ENCODE measurements at regions not wholly inside any gene's neighbourhood (a gene's known extent, or its start where the extent isn't known, plus 50 kb on each side); places are given as distances from the start of the nearest gene placed in this dataset.

DNA sequence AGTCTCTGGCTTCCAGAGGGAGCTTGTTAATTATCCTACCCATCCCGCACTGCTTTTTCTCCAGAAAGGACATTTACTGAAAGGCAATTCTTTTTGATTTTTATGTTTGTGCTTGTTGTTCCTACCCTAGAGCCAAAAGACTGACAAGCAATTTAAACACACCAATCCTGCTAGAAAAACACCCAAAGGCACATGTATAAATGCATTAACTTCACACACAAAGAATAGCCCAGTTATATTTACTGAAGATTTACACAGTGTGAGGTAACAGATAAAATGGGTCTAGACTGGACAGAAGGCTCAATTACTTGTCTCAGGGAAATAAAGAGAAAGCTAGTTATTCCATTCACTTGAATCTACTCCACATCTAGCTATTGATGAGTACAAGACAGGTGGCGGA is 61.2 kb upstream of the NOCT start:
- Histone ChIP-seq H3K27ac (ENCODE audit: low read length) (no peak overlapping the region), H3K9me3 (ENCODE audit: low read length) (no peaks in the 10 kb centered on the region), H3K4me1 (ENCODE audit: low read length) (no peaks in the 10 kb centered on the region), H3K9ac (ENCODE audit: low read length) (no peak overlapping the region), H3K79me2 (ENCODE audit: low read length) (no peaks in the 10 kb centered on the region), H3K4me3 (ENCODE audit: low read length) (no peak overlapping the region), H4K20me1 (ENCODE audit: insufficient read depth, low read depth, low read length) (no peaks in the 10 kb centered on the region), H3K9me2 (replicated peaks; ENCODE audit: insufficient read depth, low read length) (no peaks in the 10 kb centered on the region), H3K27me3 (ENCODE audit: low read length) (no peaks in the 10 kb centered on the region), H3K4me2 (ENCODE audit: low read depth, low read length, poor library complexity, severe bottlenecking) (no peak overlapping the region), H2AFZ (ENCODE audit: low read length) (no peak overlapping the region), H3K36me3 (ENCODE audit: insufficient read depth, low read length) (no peaks in the 10 kb centered on the region)
- DNase-seq, result no peak

DNA sequence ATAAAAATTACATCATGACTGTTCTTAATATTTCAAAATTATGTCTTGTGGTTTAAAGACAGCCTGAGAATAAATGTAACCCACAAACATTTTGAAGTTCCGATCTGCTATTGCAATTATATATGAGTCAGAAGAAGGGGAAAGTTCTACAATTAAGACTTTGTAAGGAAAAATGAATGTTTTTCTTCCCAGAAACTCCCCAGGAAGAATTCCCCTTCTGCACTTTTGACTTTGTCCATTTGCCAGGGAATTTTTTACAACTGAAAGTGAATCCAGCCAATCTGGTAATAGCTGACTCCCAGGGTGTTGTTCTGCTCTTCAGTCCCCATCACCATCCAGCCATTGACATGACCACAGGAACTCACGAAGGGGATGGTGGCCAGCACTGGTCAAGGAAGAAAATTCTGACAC is 61.6 kb upstream of the NOCT start:
- H3K4me3 ChIP-seq (ENCODE audit: low read length), result no peak overlapping the region
- H3K79me2 ChIP-seq (ENCODE audit: low read length), result no peaks in the 10 kb centered on the region
- DNase-seq, result no peak
- H3K9me2 ChIP-seq (replicated peaks; ENCODE audit: insufficient read depth, low read length), result no peaks in the 10 kb centered on the region
- no peak overlapping the region for H2AFZ ChIP-seq (ENCODE audit: low read length)
- no peaks in the 10 kb centered on the region for H4K20me1 ChIP-seq (ENCODE audit: insufficient read depth, low read depth, low read length)
- H3K9ac ChIP-seq (ENCODE audit: low read length), result no peak overlapping the region
- no peaks in the 10 kb centered on the region for H3K4me1 ChIP-seq (ENCODE audit: low read length)
- no peaks in the 10 kb centered on the region for H3K27me3 ChIP-seq (ENCODE audit: low read length)
- no peaks in the 10 kb centered on the region for H3K36me3 ChIP-seq (ENCODE audit: insufficient read depth, low read length)
- no peaks in the 10 kb centered on the region for H3K9me3 ChIP-seq (ENCODE audit: low read length)
- no peak overlapping the region for H3K4me2 ChIP-seq (ENCODE audit: low read depth, low read length, poor library complexity, severe bottlenecking)
- no peak overlapping the region for H3K27ac ChIP-seq (ENCODE audit: low read length)

DNA sequence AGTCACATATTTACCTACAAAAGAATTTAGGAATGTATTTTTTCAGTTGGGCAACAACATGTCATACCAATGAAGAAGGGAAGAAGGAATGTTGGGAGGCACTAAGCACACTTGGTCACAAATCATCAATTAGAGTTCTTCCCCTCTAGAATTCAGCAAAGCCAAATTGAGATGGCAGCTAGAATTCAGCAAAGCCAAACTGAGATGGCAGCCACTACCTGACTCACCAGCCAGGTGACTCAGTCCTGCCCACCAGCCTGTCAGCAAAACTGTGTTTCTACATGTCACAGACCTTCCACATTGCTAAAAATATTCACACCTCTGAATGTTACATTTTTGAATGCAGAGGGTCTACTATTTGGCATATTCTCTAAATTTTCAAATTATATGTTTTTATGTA is 63.2 kb upstream of the NOCT start:
- no peak overlapping the region for H2AFZ ChIP-seq (ENCODE audit: low read length)
- no peak overlapping the region for H3K4me3 ChIP-seq (ENCODE audit: low read length)
- no peaks in the 10 kb centered on the region for H3K27me3 ChIP-seq (ENCODE audit: low read length)
- H3K79me2 ChIP-seq (ENCODE audit: low read length), result no peaks in the 10 kb centered on the region
- H3K9ac ChIP-seq (ENCODE audit: low read length), result no peak overlapping the region
- H3K27ac ChIP-seq (ENCODE audit: low read length), result no peak overlapping the region
- no peaks in the 10 kb centered on the region for H3K9me2 ChIP-seq (replicated peaks; ENCODE audit: insufficient read depth, low read length)
- no peak for DNase-seq
- H3K36me3 ChIP-seq (ENCODE audit: insufficient read depth, low read length), result no peaks in the 10 kb centered on the region
- H3K9me3 ChIP-seq (ENCODE audit: low read length), result no peaks in the 10 kb centered on the region
- no peaks in the 10 kb centered on the region for H3K4me1 ChIP-seq (ENCODE audit: low read length)
- H4K20me1 ChIP-seq (ENCODE audit: insufficient read depth, low read depth, low read length), result no peaks in the 10 kb centered on the region
- no peak overlapping the region for H3K4me2 ChIP-seq (ENCODE audit: low read depth, low read length, poor library complexity, severe bottlenecking)

DNA sequence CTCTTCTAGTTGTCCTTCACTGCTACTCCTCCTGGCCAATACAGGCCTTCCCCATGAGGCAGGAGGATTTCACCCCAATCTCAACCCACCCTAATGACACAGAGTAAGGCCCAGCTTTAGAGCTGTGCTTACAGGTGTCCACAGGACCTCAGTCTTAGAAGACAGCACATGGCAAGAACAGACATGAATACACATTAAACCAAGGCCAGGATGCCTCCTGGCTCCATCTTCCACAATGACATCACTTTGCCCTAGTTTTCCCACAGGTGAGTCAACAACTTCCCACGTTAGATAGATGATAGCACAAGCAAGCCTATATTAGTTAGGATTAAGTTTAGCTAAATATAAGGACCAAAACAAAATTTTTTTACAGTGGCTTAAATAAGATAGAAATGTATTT is 63.8 kb upstream of the NOCT start:
- H3K4me3 ChIP-seq (ENCODE audit: low read length), result no peak overlapping the region
- no peaks in the 10 kb centered on the region for H3K9me2 ChIP-seq (replicated peaks; ENCODE audit: insufficient read depth, low read length)
- H3K27me3 ChIP-seq (ENCODE audit: low read length), result no peaks in the 10 kb centered on the region
- H3K79me2 ChIP-seq (ENCODE audit: low read length), result no peaks in the 10 kb centered on the region
- H2AFZ ChIP-seq (ENCODE audit: low read length), result no peak overlapping the region
- no peak overlapping the region for H3K4me2 ChIP-seq (ENCODE audit: low read depth, low read length, poor library complexity, severe bottlenecking)
- H4K20me1 ChIP-seq (ENCODE audit: insufficient read depth, low read depth, low read length), result no peaks in the 10 kb centered on the region
- H3K4me1 ChIP-seq (ENCODE audit: low read length), result no peaks in the 10 kb centered on the region
- no peaks in the 10 kb centered on the region for H3K9me3 ChIP-seq (ENCODE audit: low read length)
- DNase-seq, result no peak
- no peaks in the 10 kb centered on the region for H3K36me3 ChIP-seq (ENCODE audit: insufficient read depth, low read length)
- no peak overlapping the region for H3K27ac ChIP-seq (ENCODE audit: low read length)
- no peak overlapping the region for H3K9ac ChIP-seq (ENCODE audit: low read length)

DNA sequence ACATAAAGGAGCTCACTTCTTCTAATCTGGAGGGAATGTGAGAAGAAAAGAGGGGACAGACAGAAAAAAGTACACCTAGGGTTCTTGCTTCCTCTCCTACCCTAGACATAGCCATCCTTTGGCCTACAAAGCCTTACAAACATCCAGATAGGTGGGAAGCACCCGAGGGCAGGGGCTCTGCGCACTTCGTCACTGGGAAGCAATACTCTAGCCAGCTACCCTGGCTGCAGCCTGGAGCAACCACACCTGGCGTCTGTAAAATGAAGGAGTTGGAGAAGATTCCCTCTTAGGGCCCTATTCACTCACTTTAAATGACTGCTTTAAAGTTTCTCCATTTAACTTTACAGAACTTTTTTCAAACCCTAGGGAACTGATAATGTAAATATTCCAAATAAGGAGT is 65.7 kb upstream of the NOCT start:
- Histone ChIP-seq H3K27ac (ENCODE audit: low read length) (no peak overlapping the region), H3K79me2 (ENCODE audit: low read length) (no peaks in the 10 kb centered on the region), H3K4me2 (ENCODE audit: low read depth, low read length, poor library complexity, severe bottlenecking) (no peak overlapping the region), H3K9me2 (replicated peaks; ENCODE audit: insufficient read depth, low read length) (no peaks in the 10 kb centered on the region), H3K9ac (ENCODE audit: low read length) (no peak overlapping the region), H2AFZ (ENCODE audit: low read length) (no peak overlapping the region), H3K4me1 (ENCODE audit: low read length) (no peaks in the 10 kb centered on the region), H3K4me3 (ENCODE audit: low read length) (no peak overlapping the region), H3K36me3 (ENCODE audit: insufficient read depth, low read length) (no peaks in the 10 kb centered on the region), H4K20me1 (ENCODE audit: insufficient read depth, low read depth, low read length) (no peaks in the 10 kb centered on the region), H3K9me3 (ENCODE audit: low read length) (no peaks in the 10 kb centered on the region), H3K27me3 (ENCODE audit: low read length) (no peaks in the 10 kb centered on the region)
- no peak for DNase-seq

DNA sequence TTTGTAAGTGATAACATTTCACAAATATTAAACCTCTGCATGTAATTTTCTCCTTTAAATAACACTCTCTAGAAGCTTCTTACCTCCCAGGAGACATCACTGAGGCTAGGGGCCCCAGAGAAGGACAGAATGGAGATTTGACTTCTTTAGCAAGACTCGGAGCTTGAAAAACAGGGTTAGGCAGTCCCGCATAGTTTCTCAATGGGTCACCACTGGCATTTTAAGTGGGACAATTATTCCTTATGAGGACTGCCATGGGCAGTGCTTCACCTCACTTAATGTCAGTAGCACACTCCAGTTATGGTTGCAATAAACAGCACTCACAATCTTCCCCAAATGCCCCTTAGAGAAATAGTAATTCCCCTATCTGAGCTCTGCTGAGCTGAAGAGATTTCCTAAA is 66.7 kb upstream of the NOCT start:
- no peak overlapping the region for H2AFZ ChIP-seq (ENCODE audit: low read length)
- no peak overlapping the region for H3K27ac ChIP-seq (ENCODE audit: low read length)
- no peaks in the 10 kb centered on the region for H3K4me1 ChIP-seq (ENCODE audit: low read length)
- H3K9ac ChIP-seq (ENCODE audit: low read length), result no peak overlapping the region
- no peaks in the 10 kb centered on the region for H3K36me3 ChIP-seq (ENCODE audit: insufficient read depth, low read length)
- no peaks in the 10 kb centered on the region for H3K9me2 ChIP-seq (replicated peaks; ENCODE audit: insufficient read depth, low read length)
- no peaks in the 10 kb centered on the region for H3K27me3 ChIP-seq (ENCODE audit: low read length)
- H3K4me2 ChIP-seq (ENCODE audit: low read depth, low read length, poor library complexity, severe bottlenecking), result no peak overlapping the region
- H3K9me3 ChIP-seq (ENCODE audit: low read length), result no peaks in the 10 kb centered on the region
- DNase-seq, result no peak
- no peaks in the 10 kb centered on the region for H3K79me2 ChIP-seq (ENCODE audit: low read length)
- no peaks in the 10 kb centered on the region for H4K20me1 ChIP-seq (ENCODE audit: insufficient read depth, low read depth, low read length)
- H3K4me3 ChIP-seq (ENCODE audit: low read length), result no peak overlapping the region

DNA sequence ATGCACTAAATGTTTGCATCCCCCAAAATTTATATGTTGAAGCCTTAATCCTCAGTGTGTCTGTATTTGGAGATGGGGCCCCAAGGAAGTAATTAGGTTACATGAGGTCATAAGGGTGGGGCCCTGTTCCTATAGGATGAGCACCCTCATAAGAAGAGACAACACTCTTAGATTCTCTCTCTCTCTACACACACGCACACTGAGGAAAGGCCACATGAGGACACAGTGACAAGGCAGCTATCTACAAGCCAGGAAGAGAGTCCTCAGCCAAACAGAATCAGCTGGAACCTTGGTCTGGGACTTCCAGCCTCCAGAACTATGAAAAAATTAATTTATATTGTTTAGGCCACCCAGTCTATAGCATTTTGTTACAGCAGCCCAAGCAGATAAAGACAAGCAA is 69.3 kb upstream of the NOCT start:
- no peaks in the 10 kb centered on the region for H3K36me3 ChIP-seq (ENCODE audit: insufficient read depth, low read length)
- H3K27me3 ChIP-seq (ENCODE audit: low read length), result no peaks in the 10 kb centered on the region
- H3K9ac ChIP-seq (ENCODE audit: low read length), result no peak overlapping the region
- H3K4me1 ChIP-seq (ENCODE audit: low read length), result no peaks in the 10 kb centered on the region
- H3K9me2 ChIP-seq (replicated peaks; ENCODE audit: insufficient read depth, low read length), result no peaks in the 10 kb centered on the region
- no peak for DNase-seq
- no peak overlapping the region for H3K4me2 ChIP-seq (ENCODE audit: low read depth, low read length, poor library complexity, severe bottlenecking)
- no peak overlapping the region for H3K27ac ChIP-seq (ENCODE audit: low read length)
- no peaks in the 10 kb centered on the region for H3K79me2 ChIP-seq (ENCODE audit: low read length)
- no peak overlapping the region for H2AFZ ChIP-seq (ENCODE audit: low read length)
- no peaks in the 10 kb centered on the region for H3K9me3 ChIP-seq (ENCODE audit: low read length)
- H4K20me1 ChIP-seq (ENCODE audit: insufficient read depth, low read depth, low read length), result no peaks in the 10 kb centered on the region
- H3K4me3 ChIP-seq (ENCODE audit: low read length), result no peak overlapping the region

DNA sequence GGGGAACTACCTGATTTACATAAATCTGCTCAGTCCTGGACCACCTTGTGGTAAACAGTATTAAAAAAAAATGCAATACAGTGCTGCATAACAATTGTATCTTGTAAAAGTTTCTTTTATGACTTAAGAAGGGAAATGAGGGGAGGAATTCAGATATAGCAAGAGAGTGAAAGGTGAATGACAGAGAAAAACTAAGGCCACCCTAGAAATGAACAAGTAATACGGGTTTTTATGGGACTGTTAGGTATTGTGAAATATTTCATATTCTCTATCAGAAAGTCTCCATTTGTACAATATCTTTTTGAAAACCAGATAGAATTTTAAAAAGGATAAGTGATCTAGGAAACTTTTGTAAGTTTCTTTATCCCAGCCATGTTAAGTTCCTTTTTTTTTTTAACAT is 69.7 kb upstream of the NOCT start:
- Histone ChIP-seq H3K9me3 (ENCODE audit: low read length) (no peaks in the 10 kb centered on the region), H3K36me3 (ENCODE audit: insufficient read depth, low read length) (no peaks in the 10 kb centered on the region), H3K4me1 (ENCODE audit: low read length) (no peaks in the 10 kb centered on the region), H3K27me3 (ENCODE audit: low read length) (no peaks in the 10 kb centered on the region), H3K9ac (ENCODE audit: low read length) (no peak overlapping the region), H3K9me2 (replicated peaks; ENCODE audit: insufficient read depth, low read length) (no peaks in the 10 kb centered on the region), H3K79me2 (ENCODE audit: low read length) (no peaks in the 10 kb centered on the region), H3K27ac (ENCODE audit: low read length) (no peak overlapping the region), H2AFZ (ENCODE audit: low read length) (no peak overlapping the region), H3K4me3 (ENCODE audit: low read length) (no peak overlapping the region), H3K4me2 (ENCODE audit: low read depth, low read length, poor library complexity, severe bottlenecking) (no peak overlapping the region), H4K20me1 (ENCODE audit: insufficient read depth, low read depth, low read length) (no peaks in the 10 kb centered on the region)
- no peak for DNase-seq

DNA sequence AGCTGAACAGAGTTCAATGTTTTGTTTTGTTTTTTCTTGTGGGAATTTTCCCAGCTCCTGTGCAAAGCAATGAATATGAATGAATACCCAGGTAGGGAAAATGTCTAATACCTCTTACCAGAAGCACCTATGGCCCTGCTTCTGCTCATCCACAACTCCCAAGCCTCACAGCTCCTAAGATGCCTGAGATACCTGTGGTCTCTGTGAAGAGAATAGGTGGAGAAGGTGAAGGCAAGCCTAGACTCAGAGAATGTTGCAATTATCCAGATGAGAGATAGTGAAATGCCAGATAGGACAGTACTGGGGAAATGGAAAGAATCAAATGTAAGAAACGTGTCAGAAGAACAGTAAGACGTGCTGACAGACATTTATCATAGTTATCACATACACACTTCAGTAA is 70.2 kb upstream of the NOCT start:
- Histone ChIP-seq H4K20me1 (ENCODE audit: insufficient read depth, low read depth, low read length) (no peaks in the 10 kb centered on the region), H3K9me3 (ENCODE audit: low read length) (no peaks in the 10 kb centered on the region), H3K4me2 (ENCODE audit: low read depth, low read length, poor library complexity, severe bottlenecking) (no peak overlapping the region), H2AFZ (ENCODE audit: low read length) (no peak overlapping the region), H3K4me1 (ENCODE audit: low read length) (no peaks in the 10 kb centered on the region), H3K27me3 (ENCODE audit: low read length) (no peaks in the 10 kb centered on the region), H3K27ac (ENCODE audit: low read length) (no peak overlapping the region), H3K79me2 (ENCODE audit: low read length) (no peaks in the 10 kb centered on the region), H3K36me3 (ENCODE audit: insufficient read depth, low read length) (no peaks in the 10 kb centered on the region), H3K4me3 (ENCODE audit: low read length) (no peak overlapping the region), H3K9me2 (replicated peaks; ENCODE audit: insufficient read depth, low read length) (no peaks in the 10 kb centered on the region), H3K9ac (ENCODE audit: low read length) (no peak overlapping the region)
- DNase-seq, result no peak

Data from Karpas-422 (cell line).